ENCODE measurements at regions not wholly inside any gene's neighbourhood (a gene's known extent, or its start where the extent isn't known, plus 50 kb on each side); places are given as distances from the start of the nearest gene placed in this dataset.

GRCh38 chr2:57314682-57315081 lies 731.9 kb upstream of the VRK2 start:
- DNase-seq (ENCODE audit: low spot score in 2 of 2), result no peak
- H3K9me3 Mint-ChIP-seq, result no peaks in the 10 kb centered on the region
- no peaks in the 10 kb centered on the region for H3K27me3 Mint-ChIP-seq
- no peak overlapping the region for H3K4me3 Mint-ChIP-seq
- peaks cover 7% of the 10 kb centered on the region for H3K36me3 Mint-ChIP-seq
- no peak for ATAC-seq (ENCODE audit: low read depth)
- H3K4me1 Mint-ChIP-seq, result no peaks in the 10 kb centered on the region
- no peak overlapping the region for H3K27ac Mint-ChIP-seq

GRCh38 chr2:57330447-57330846 lies 716.2 kb upstream of the VRK2 start:
- Mint-ChIP-seq H3K27ac (no peak overlapping the region), H3K27me3 (no peaks in the 10 kb centered on the region), H3K36me3 (no peaks in the 10 kb centered on the region), H3K4me3 (no peak overlapping the region), H3K4me1 (no peaks in the 10 kb centered on the region), H3K9me3 (no peaks in the 10 kb centered on the region)
- DNase-seq (ENCODE audit: low spot score in 2 of 2), result no peak
- no peak for ATAC-seq (ENCODE audit: low read depth)

GRCh38 chr2:57333221-57333620 lies 713.4 kb upstream of the VRK2 start:
- H3K9me3 Mint-ChIP-seq, result no peaks in the 10 kb centered on the region
- ATAC-seq (ENCODE audit: low read depth), result no peak
- no peak for DNase-seq (ENCODE audit: low spot score in 2 of 2)
- no peaks in the 10 kb centered on the region for H3K4me1 Mint-ChIP-seq
- H3K4me3 Mint-ChIP-seq, result no peak overlapping the region
- no peaks in the 10 kb centered on the region for H3K36me3 Mint-ChIP-seq
- H3K27me3 Mint-ChIP-seq, result no peaks in the 10 kb centered on the region
- H3K27ac Mint-ChIP-seq, result no peak overlapping the region

DNA sequence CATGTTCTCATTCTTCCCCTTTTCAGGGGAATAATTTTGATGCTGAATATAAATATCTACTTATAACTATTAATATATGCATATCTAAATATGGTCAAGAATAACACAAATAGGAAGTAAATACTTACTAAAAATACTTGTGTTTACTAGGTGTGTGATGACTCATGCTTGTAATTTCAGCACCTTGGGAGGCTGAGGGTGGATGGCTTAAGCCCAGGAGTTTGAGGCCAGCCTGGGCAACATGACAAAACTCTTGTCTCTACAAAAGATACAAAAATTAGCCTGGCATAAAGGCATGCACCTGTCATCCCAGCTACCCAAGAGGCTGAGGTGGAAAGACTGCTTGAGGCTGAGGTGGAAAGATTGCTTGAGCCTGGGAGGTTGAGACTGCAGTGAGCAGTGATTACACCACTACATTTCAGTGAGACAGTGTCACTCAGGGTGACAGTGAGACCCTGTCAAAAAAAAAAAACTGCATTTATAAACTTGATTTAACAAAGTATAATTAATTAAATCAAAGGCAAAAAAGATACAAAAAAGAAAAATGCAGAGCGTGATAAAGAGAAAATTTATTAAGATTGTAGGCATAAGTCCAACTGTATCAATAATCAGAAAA lies 703.1 kb upstream of the VRK2 start:
- Mint-ChIP-seq H3K27me3 (no peaks in the 10 kb centered on the region), H3K36me3 (peaks cover 16% of the 10 kb centered on the region), H3K27ac (no peak overlapping the region), H3K4me3 (no peak overlapping the region), H3K4me1 (peaks cover 3% of the 10 kb centered on the region), H3K9me3 (peaks cover 7% of the 10 kb centered on the region)
- DNase-seq (ENCODE audit: low spot score in 2 of 2) (no peak), ATAC-seq (ENCODE audit: low read depth) (no peak)

DNA sequence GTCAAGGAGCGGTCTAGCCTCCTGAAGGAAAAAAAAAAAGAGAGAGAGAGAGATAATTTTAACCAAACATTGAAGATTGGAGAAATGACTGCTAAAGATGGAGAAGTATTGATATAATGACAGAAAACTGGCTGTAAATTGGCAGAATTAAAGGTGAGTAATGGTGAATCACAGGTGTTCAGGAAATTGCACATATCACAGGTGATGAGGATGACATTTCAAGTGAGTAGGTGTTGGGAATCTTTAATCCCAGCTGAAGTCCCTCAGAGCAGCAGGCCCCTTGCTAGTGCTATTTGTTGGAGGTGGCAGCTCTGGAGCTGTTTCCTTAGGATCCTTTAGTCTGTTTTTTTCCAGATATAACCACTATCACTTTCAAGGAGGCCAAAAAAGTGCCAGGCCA lies 678.4 kb upstream of the VRK2 start:
- no peak overlapping the region for H3K4me3 Mint-ChIP-seq
- no peaks in the 10 kb centered on the region for H3K27me3 Mint-ChIP-seq
- H3K4me1 Mint-ChIP-seq, result no peaks in the 10 kb centered on the region
- no peaks in the 10 kb centered on the region for H3K36me3 Mint-ChIP-seq
- ATAC-seq (ENCODE audit: low read depth) (no peak), DNase-seq (ENCODE audit: low spot score in 2 of 2) (no peak)
- no peak overlapping the region for H3K27ac Mint-ChIP-seq
- H3K9me3 Mint-ChIP-seq, result peaks cover 2% of the 10 kb centered on the region

- Mint-ChIP-seq H3K27ac (no peak overlapping the region), H3K36me3 (no peaks in the 10 kb centered on the region), H3K4me1 (no peaks in the 10 kb centered on the region), H3K9me3 (no peaks in the 10 kb centered on the region), H3K4me3 (no peak overlapping the region), H3K27me3 (no peaks in the 10 kb centered on the region)
- DNase-seq (ENCODE audit: low spot score in 2 of 2), result no peak
- no peak for ATAC-seq (ENCODE audit: low read depth)
Observed at GRCh38 chr2:57370882-57371585, 675.6 kb upstream of the VRK2 start.

DNA sequence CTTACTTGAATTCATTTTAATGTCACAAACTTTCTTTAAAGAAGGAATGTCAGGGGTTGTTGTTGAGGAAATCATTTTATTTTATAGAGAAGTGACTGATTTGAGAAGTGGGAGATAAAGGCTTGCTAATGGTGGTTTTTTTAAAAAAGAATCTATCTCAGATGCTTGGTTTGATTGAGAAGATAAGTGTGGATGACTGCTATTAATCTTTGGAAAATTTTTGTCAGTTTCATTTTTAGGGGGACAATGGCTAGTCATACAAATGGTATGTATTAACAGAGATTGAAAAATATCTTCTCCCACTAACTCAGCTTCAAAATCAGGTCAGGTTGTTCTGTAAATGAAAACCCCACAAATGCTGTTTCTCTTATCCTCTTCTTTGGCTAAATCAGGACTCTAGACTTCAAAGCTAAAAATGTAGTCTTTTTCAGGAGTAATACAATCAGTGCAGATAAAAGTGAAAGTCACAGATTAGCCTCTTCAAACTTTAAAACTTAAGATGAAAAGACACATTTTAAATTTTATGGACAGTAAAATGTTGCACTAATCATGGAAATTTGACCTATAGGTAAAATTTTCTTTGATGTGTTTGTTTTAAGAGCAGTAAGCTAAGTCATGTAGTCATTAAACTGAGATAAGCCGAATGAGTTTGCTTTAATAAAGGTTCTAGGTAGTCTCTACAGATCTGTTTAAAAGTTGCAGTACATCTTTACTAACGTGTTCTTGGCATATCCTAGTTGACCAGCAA lies 674.2 kb upstream of the VRK2 start:
- no peak for ATAC-seq (ENCODE audit: low read depth)
- no peak for DNase-seq (ENCODE audit: low spot score in 2 of 2)
- H3K36me3 Mint-ChIP-seq, result no peaks in the 10 kb centered on the region

GRCh38 chr2:57373530-57373929 lies 673.1 kb upstream of the VRK2 start:
- Mint-ChIP-seq H3K9me3 (no peaks in the 10 kb centered on the region), H3K4me3 (no peak overlapping the region), H3K27me3 (no peaks in the 10 kb centered on the region), H3K4me1 (no peaks in the 10 kb centered on the region), H3K27ac (no peak overlapping the region), H3K36me3 (no peaks in the 10 kb centered on the region)
- DNase-seq (ENCODE audit: low spot score in 2 of 2) (no peak), ATAC-seq (ENCODE audit: low read depth) (no peak)

More for the DNA sequence above, 674.2 kb upstream of the VRK2 start:
- Mint-ChIP-seq H3K4me3 (no peak overlapping the region), H3K4me1 (no peaks in the 10 kb centered on the region), H3K27me3 (no peaks in the 10 kb centered on the region), H3K9me3 (no peaks in the 10 kb centered on the region), H3K27ac (no peak overlapping the region)

GRCh38 chr2:57376985-57377384 lies 669.6 kb upstream of the VRK2 start:
- Mint-ChIP-seq H3K36me3 (peaks cover 1% of the 10 kb centered on the region), H3K27me3 (no peaks in the 10 kb centered on the region), H3K9me3 (no peaks in the 10 kb centered on the region), H3K4me1 (no peaks in the 10 kb centered on the region), H3K4me3 (no peak overlapping the region), H3K27ac (no peak overlapping the region)
- ATAC-seq (ENCODE audit: low read depth) (no peak), DNase-seq (ENCODE audit: low spot score in 2 of 2) (no peak)

GRCh38 chr2:57386305-57386704 lies 660.3 kb upstream of the VRK2 start:
- no peaks in the 10 kb centered on the region for H3K4me1 Mint-ChIP-seq
- no peaks in the 10 kb centered on the region for H3K36me3 Mint-ChIP-seq
- H3K9me3 Mint-ChIP-seq, result peaks cover 13% of the 10 kb centered on the region
- H3K27ac Mint-ChIP-seq, result no peak overlapping the region
- H3K4me3 Mint-ChIP-seq, result no peak overlapping the region
- DNase-seq (ENCODE audit: low spot score in 2 of 2) (no peak), ATAC-seq (ENCODE audit: low read depth) (no peak)
- no peaks in the 10 kb centered on the region for H3K27me3 Mint-ChIP-seq

GRCh38 chr2:57396355-57397098 lies 650.1 kb upstream of the VRK2 start:
- DNase-seq (ENCODE audit: low spot score in 2 of 2) (no peak), ATAC-seq (ENCODE audit: low read depth) (no peak)
- no peaks in the 10 kb centered on the region for H3K27me3 Mint-ChIP-seq
- H3K4me1 Mint-ChIP-seq, result no peaks in the 10 kb centered on the region
- peaks cover 2% of the 10 kb centered on the region for H3K36me3 Mint-ChIP-seq
- no peak overlapping the region for H3K4me3 Mint-ChIP-seq
- no peak overlapping the region for H3K27ac Mint-ChIP-seq
- peaks cover 1% of the 10 kb centered on the region for H3K9me3 Mint-ChIP-seq

- DNase-seq (ENCODE audit: low spot score in 2 of 2), result no peak
- no peak for ATAC-seq (ENCODE audit: low read depth)
- Mint-ChIP-seq H3K4me3 (no peak overlapping the region), H3K36me3 (peaks cover 2% of the 10 kb centered on the region), H3K9me3 (peaks cover 1% of the 10 kb centered on the region), H3K27ac (no peak overlapping the region), H3K27me3 (no peaks in the 10 kb centered on the region), H3K4me1 (no peaks in the 10 kb centered on the region)
Observed at GRCh38 chr2:57397550-57398360, 648.9 kb upstream of the VRK2 start.

DNA sequence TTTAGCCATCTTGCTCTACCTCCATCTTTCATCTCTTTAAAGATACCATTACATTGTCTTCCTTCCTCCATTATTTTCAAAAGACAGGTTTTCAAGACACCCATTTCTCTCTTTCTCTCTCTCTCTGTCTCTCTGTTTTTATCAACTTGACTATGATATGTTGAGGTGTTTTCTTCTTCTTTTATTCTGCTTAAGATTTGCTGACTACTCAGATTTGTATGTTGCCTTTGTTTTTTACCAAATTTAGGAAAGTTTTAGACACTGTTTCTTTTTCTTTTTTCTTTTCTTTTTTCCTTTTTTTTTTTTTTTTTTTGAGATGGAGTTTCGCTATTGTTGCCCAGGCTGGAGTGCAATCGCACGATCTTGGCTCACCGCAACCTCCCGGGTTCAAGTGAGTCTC lies 647.5 kb upstream of the VRK2 start:
- Mint-ChIP-seq H3K36me3 (peaks cover 2% of the 10 kb centered on the region), H3K27ac (no peak overlapping the region), H3K27me3 (no peaks in the 10 kb centered on the region), H3K4me1 (no peaks in the 10 kb centered on the region), H3K9me3 (peaks cover 1% of the 10 kb centered on the region), H3K4me3 (no peak overlapping the region)
- DNase-seq (ENCODE audit: low spot score in 2 of 2) (no peak), ATAC-seq (ENCODE audit: low read depth) (no peak)

All from memory B cell (primary cell).